Endothelial cell of umbilical vein (primary cell): ENCODE measurements at regions not wholly inside any gene's neighbourhood (a gene's known extent, or its start where the extent isn't known, plus 50 kb on each side); places are given as distances from the start of the nearest gene placed in this dataset.

ENCODE experiments used
- BruUV-seq: library from RNA; stranded (reverse); fragments of 400-500 nt; replicated peaks from 2 replicates; lab custom pipeline; 2021; lab: Mats Ljungman, UMichigan
- CTCF ChIA-PET: fragments of 300-600, 350-600 bp; sonication (Branson Sonifier 250); formaldehyde crosslinking; loops from one replicate; lab custom pipeline; 2021; ENCODE audit warnings: antibody characterized with exemption, inconsistent platforms; lab: Charles Lee
- POLR2A ChIA-PET: fragments of 300-600, 350-600 bp; sonication (Branson Sonifier 250); formaldehyde crosslinking; loops from one replicate; lab custom pipeline; 2021; ENCODE audit warnings: antibody characterized with exemption, inconsistent platforms; lab: Charles Lee
- DNase-seq: peaks from one replicate; pipeline ENCODE4 v3.0.0-alpha.2; 2011; ENCODE audit warnings: low read depth, low spot score
- FAIRE-seq: peaks from 2 replicates; lab custom pipeline; 2011; peaks lifted over from hg19 to GRCh38; lab: Jason Lieb, UNC
- H2AFZ ChIP-seq: 2 replicates; pipeline ENCODE4 v1.6.0; 2012; ENCODE audit warnings: low read depth, low read length, control low read depth, inconsistent platforms
- H3K27ac ChIP-seq: 2 replicates; pipeline ENCODE4 v1.5.1; 2011; ENCODE audit warnings: low read depth, mild to moderate bottlenecking, control low read depth, low read length, moderate library complexity; ENCODE audit not compliant: insufficient read depth
- H3K27me3 ChIP-seq, 2 experiments: 2 replicates each; pipeline versions ENCODE4 v1.6.0 to v1.6.1; 2011; ENCODE audit warnings: low read length in 2 of 2, mixed read lengths in 1 of 2; ENCODE audit not compliant: control insufficient read depth in 2 of 2, insufficient read depth in 2 of 2
- H3K36me3 ChIP-seq, 2 experiments: 2 replicates in 1 of 2; 3 replicates in 1 of 2; pipeline ENCODE4 v1.5.1; 2011; ENCODE audit warnings: low read length in 2 of 2, mild to moderate bottlenecking in 1 of 2, moderate library complexity in 1 of 2; ENCODE audit not compliant: control insufficient read depth in 2 of 2, insufficient read depth in 2 of 2; ENCODE audit errors: extremely low read depth in 1 of 2
- H3K4me1 ChIP-seq: 3 replicates; pipeline ENCODE4 v1.5.1; 2011; ENCODE audit warnings: mild to moderate bottlenecking, low read length; ENCODE audit not compliant: control insufficient read depth, insufficient read depth; ENCODE audit errors: extremely low read depth
- H3K4me2 ChIP-seq: 2 replicates; pipeline ENCODE4 v1.6.1; 2011; ENCODE audit warnings: low read length, control low read depth, mixed read lengths; ENCODE audit not compliant: insufficient read depth
- H3K4me3 ChIP-seq, 3 experiments: fragments of 200-600 bp in 1 of 3; sonication (generic), shearing (Covaris generic) in 1 of 3; replicated peaks in 1 of 3; 2 replicates each; pipeline ENCODE4 v1.5.1; 2011 to 2016; ENCODE audit warnings: control low read depth in 3 of 3, low read length in 3 of 3, mild to moderate bottlenecking in 2 of 3, inconsistent platforms in 1 of 3, low read depth in 1 of 3, moderate library complexity in 1 of 3; ENCODE audit not compliant: insufficient read depth in 1 of 3
- H3K79me2 ChIP-seq: 2 replicates; pipeline ENCODE4 v1.6.0; 2012; ENCODE audit warnings: low read length, inconsistent platforms; ENCODE audit not compliant: control insufficient read depth, insufficient read depth
- H3K9ac ChIP-seq: replicated peaks from 2 replicates; pipeline ENCODE3; 2011; ENCODE audit warnings: low read length, control low read depth; ENCODE audit not compliant: insufficient read depth; ENCODE audit errors: extremely low read depth
- H3K9me1 ChIP-seq: replicated peaks from 3 replicates; pipeline ENCODE4 v1.6.0; 2011; ENCODE audit warnings: mild to moderate bottlenecking, low read length; ENCODE audit not compliant: control insufficient read depth, insufficient read depth; ENCODE audit errors: extremely low read depth
- H3K9me3 ChIP-seq: replicated peaks from 2 replicates; pipeline ENCODE4 v1.5.1; 2012; ENCODE audit warnings: low read length, inconsistent platforms; ENCODE audit not compliant: control insufficient read depth, insufficient read depth
- H4K20me1 ChIP-seq: replicated peaks from 2 replicates; pipeline ENCODE3; 2011; ENCODE audit warnings: mild to moderate bottlenecking, low read length; ENCODE audit not compliant: control insufficient read depth, insufficient read depth; ENCODE audit errors: extremely low read depth
- EZH2 ChIP-seq: IDR thresholded peaks from 2 replicates; pipeline ENCODE4 v1.6.1; 2012; ENCODE audit warnings: borderline replicate concordance, low read depth, mild to moderate bottlenecking, moderate library complexity, low read length, inconsistent platforms; ENCODE audit not compliant: severe bottlenecking
- FOS ChIP-seq: IDR thresholded peaks from 2 replicates; pipeline ENCODE4 v1.6.1; 2011; ENCODE audit warnings: mild to moderate bottlenecking, low read length, moderate library complexity, borderline replicate concordance; ENCODE audit not compliant: insufficient read depth
- GATA2 ChIP-seq: IDR thresholded peaks from 2 replicates; pipeline ENCODE4 v1.7.0; 2011; ENCODE audit warnings: low read depth, mild to moderate bottlenecking, moderate library complexity, mixed read lengths, low read length; ENCODE audit not compliant: insufficient read length, insufficient read depth
- JUN ChIP-seq: IDR thresholded peaks from 2 replicates; pipeline ENCODE4 v1.6.1; 2011; ENCODE audit warnings: borderline replicate concordance, low read depth; ENCODE audit not compliant: insufficient read length, insufficient read depth
- MAX ChIP-seq: IDR thresholded peaks from 2 replicates; pipeline ENCODE4 v1.6.1; 2011; ENCODE audit not compliant: insufficient read depth, insufficient read length
- MYC ChIP-seq: IDR thresholded peaks from one replicate; pipeline ENCODE4 v1.6.1; 2011; ENCODE audit warnings: mild to moderate bottlenecking, low read depth, low read length
- POLR2A ChIP-seq: IDR thresholded peaks from 2 replicates; pipeline ENCODE4 v1.6.1; 2012; ENCODE audit warnings: low read depth, mild to moderate bottlenecking, control low read depth, low read length
- POLR2AphosphoS5 ChIP-seq: IDR thresholded peaks from 2 replicates; pipeline ENCODE4 v1.6.1; 2012; ENCODE audit warnings: low read depth, mild to moderate bottlenecking, control low read depth, low read length, moderate library complexity; ENCODE audit not compliant: insufficient read depth
- dilution Hi-C: fragments of 300-500 bp; cut with MboI; formaldehyde crosslinking; loops from one replicate; pipeline ENCODE4 v1.15.0; 2019; ENCODE audit warnings: low sequenced_read_pairs; ENCODE audit not compliant: extremely low pct_ligation_motif_present
- intact Hi-C: fragments of 100-400 bp; cut with micrococcal nuclease; formaldehyde crosslinking; loops from one replicate; pipeline ENCODE4 v1.10.0; 2022
- TF ChIP-seq, protein P1 (sequence below), 2 donors: IDR thresholded peaks; 1 replicate in 1 of 2; 2 replicates in 1 of 2; pipeline ENCODE4 v1.5.1; 2011; ENCODE audit warnings: low read length in 2 of 2, mild to moderate bottlenecking in 2 of 2, moderate library complexity in 2 of 2, control low read depth in 1 of 2, inconsistent platforms in 1 of 2, low read depth in 1 of 2; ENCODE audit not compliant: insufficient read depth in 1 of 2; ENCODE audit errors: extremely low read depth in 1 of 2

DNA sequence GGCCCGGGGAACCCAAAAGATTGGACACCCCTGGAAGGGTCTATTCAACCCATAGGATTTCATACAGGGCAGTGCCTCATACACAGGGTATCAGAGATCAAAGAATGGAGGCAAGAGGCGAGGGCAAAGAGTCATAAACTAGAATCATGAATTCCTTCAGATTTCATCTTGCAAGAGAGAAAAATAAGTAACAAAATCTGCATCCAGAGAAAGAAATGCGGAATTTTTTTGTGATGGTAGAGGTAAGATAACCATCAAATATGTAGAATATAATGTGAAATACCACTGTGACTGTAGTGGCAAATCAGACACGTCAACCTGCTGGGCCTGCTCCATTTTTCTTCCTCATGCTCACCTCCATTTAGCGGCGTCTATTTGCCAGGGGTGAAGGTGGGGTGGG is 143.6 kb downstream of the SNX18 start:
- dilution Hi-C loops (no loop called here), intact Hi-C loops (no loop called here)
- H2AFZ ChIP-seq = no peak overlapping the region
- H3K36me3 ChIP-seq = no peaks in the 10 kb centered on the region
- ChIA-PET CTCF (no interaction called here), POLR2A (no interaction called here)
- H3K4me3 ChIP-seq = no peak overlapping the region
- DNase-seq (no peak), FAIRE-seq (no peak)
- H3K9me3 ChIP-seq = no peaks in the 10 kb centered on the region
- H3K9me1 ChIP-seq = no peaks in the 10 kb centered on the region
- no peaks in the 10 kb centered on the region for H3K4me1 ChIP-seq
- no peak overlapping the region for H3K27ac ChIP-seq
- no peaks in the 10 kb centered on the region for H3K79me2 ChIP-seq
- no peak overlapping the region for H3K4me2 ChIP-seq
- H4K20me1 ChIP-seq = no peaks in the 10 kb centered on the region
- TF ChIP-seq MYC (no peak), JUN (no peak), GATA2 (no peak), MAX (no peak), EZH2 (no peak), POLR2AphosphoS5 (no peak), FOS (no peak), POLR2A (no peak)
- TF ChIP-seq, protein P1, sequence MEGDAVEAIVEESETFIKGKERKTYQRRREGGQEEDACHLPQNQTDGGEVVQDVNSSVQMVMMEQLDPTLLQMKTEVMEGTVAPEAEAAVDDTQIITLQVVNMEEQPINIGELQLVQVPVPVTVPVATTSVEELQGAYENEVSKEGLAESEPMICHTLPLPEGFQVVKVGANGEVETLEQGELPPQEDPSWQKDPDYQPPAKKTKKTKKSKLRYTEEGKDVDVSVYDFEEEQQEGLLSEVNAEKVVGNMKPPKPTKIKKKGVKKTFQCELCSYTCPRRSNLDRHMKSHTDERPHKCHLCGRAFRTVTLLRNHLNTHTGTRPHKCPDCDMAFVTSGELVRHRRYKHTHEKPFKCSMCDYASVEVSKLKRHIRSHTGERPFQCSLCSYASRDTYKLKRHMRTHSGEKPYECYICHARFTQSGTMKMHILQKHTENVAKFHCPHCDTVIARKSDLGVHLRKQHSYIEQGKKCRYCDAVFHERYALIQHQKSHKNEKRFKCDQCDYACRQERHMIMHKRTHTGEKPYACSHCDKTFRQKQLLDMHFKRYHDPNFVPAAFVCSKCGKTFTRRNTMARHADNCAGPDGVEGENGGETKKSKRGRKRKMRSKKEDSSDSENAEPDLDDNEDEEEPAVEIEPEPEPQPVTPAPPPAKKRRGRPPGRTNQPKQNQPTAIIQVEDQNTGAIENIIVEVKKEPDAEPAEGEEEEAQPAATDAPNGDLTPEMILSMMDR (IDR thresholded peaks at IDR 0.05; ENCODE audit: extremely low read depth in 1 of 2, insufficient read depth in 1 of 2, low read depth in 1 of 2, low read length in 2 of 2) = no peak
- no TSS peak for BruUV-seq
- H3K9ac ChIP-seq = no peak overlapping the region
- no peaks in the 10 kb centered on the region for H3K27me3 ChIP-seq
